Fibroblast of lung (primary cell): ENCODE measurements at regions not wholly inside any gene's neighbourhood (a gene's known extent, or its start where the extent isn't known, plus 50 kb on each side); places are given as distances from the start of the nearest gene placed in this dataset.

ENCODE experiments used
- DNase-seq, 2 donors: peaks; one replicate each; pipeline versions ENCODE4 v3.0.0 to v3.0.0-alpha.2; 2010; ENCODE audit warnings: low read depth in 2 of 2
- H2AFZ ChIP-seq: 2 replicates; pipeline ENCODE4 v1.5.1; 2012; ENCODE audit warnings: low read length, control low read depth, inconsistent platforms
- H3K27ac ChIP-seq: 2 replicates; pipeline ENCODE4 v1.5.1; 2011; ENCODE audit warnings: low read length, control low read depth; ENCODE audit not compliant: insufficient read depth
- H3K27me3 ChIP-seq: 2 replicates; pipeline ENCODE4 v1.5.1; 2011; ENCODE audit warnings: mild to moderate bottlenecking, low read length; ENCODE audit not compliant: control insufficient read depth, insufficient read depth
- H3K36me3 ChIP-seq: 2 replicates; pipeline ENCODE4 v1.5.1; 2011; ENCODE audit warnings: low read length; ENCODE audit not compliant: control insufficient read depth, insufficient read depth
- H3K4me1 ChIP-seq: 2 replicates; pipeline ENCODE4 v1.5.1; 2011; ENCODE audit warnings: low read length; ENCODE audit not compliant: control insufficient read depth, insufficient read depth; ENCODE audit errors: extremely low read depth
- H3K4me2 ChIP-seq: 2 replicates; pipeline ENCODE4 v1.5.1; 2011; ENCODE audit warnings: low read length, control low read depth; ENCODE audit not compliant: insufficient read depth; ENCODE audit errors: extremely low read depth
- H3K4me3 ChIP-seq, 4 experiments: fragments of 200-600 bp in 1 of 4; sonication (generic) in 1 of 4; replicated peaks in 1 of 4; 2 replicates each; pipeline ENCODE4 v1.5.1; 2011 to 2016; ENCODE audit warnings: low read length in 4 of 4, low read depth in 3 of 4, mild to moderate bottlenecking in 3 of 4, control low read depth in 2 of 4, inconsistent platforms in 1 of 4, mixed read lengths in 1 of 4; ENCODE audit not compliant: insufficient read depth in 1 of 4; ENCODE audit errors: control extremely low read depth in 1 of 4
- H3K79me2 ChIP-seq: 2 replicates; pipeline ENCODE4 v1.5.1; 2012; ENCODE audit warnings: mild to moderate bottlenecking, low read length, inconsistent platforms; ENCODE audit not compliant: control insufficient read depth, insufficient read depth
- H3K9ac ChIP-seq: 2 replicates; pipeline ENCODE4 v1.5.1; 2011; ENCODE audit warnings: mild to moderate bottlenecking, low read length, control low read depth; ENCODE audit not compliant: insufficient read depth
- H3K9me3 ChIP-seq: 2 replicates; pipeline ENCODE4 v1.5.1; 2012; ENCODE audit warnings: low read depth, low read length; ENCODE audit not compliant: control insufficient read depth, insufficient read depth
- H4K20me1 ChIP-seq: 2 replicates; pipeline ENCODE4 v1.5.1; 2011; ENCODE audit warnings: low read length; ENCODE audit not compliant: control insufficient read depth, insufficient read depth; ENCODE audit errors: extremely low read depth
- EZH2 ChIP-seq: IDR thresholded peaks from 2 replicates; pipeline ENCODE4 v1.5.1; 2012; ENCODE audit warnings: low read length, control low read depth, mild to moderate bottlenecking; ENCODE audit errors: missing control alignments
- TF ChIP-seq, protein P1 (sequence below), 2 donors: IDR thresholded peaks in 1 of 2; conservative IDR thresholded peaks in 1 of 2; 1 replicate in 1 of 2; 2 replicates in 1 of 2; pipeline ENCODE4 v1.5.1; 2011 to 2012; ENCODE audit warnings: low read length in 2 of 2, control low read depth in 1 of 2, inconsistent platforms in 1 of 2, low read depth in 1 of 2, mild to moderate bottlenecking in 1 of 2

DNA sequence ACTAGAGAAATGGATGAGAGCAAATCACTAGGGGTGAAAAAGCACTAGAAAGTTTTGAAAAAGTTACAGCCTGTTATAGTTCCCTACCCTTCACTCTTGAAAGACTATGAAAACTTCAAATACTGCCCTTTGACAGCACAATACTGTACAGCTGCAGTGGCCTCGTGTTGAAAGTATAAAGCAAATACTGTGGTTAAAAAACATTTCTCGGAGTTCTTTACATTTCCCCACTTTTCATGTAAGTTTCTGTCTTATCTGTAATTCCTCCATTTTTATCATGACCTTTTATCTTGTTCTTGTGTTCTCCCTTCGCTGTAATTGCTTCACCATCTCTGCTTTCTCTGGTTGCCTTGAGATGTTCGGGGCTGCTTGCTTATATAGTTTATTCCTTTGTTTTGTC is 423.8 kb upstream of the CFAP20DC start:
- Histone ChIP-seq H2AFZ (no peak overlapping the region), H3K4me1 (no peaks in the 10 kb centered on the region), H3K79me2 (no peaks in the 10 kb centered on the region), H3K27me3 (no peaks in the 10 kb centered on the region), H4K20me1 (no peaks in the 10 kb centered on the region), H3K4me2 (no peak overlapping the region), H3K9me3 (no peaks in the 10 kb centered on the region), H3K27ac (no peak overlapping the region), H3K4me3 (no peak overlapping the region), H3K9ac (no peak overlapping the region), H3K36me3 (no peaks in the 10 kb centered on the region)
- no peak for DNase-seq
- TF ChIP-seq, protein P1, sequence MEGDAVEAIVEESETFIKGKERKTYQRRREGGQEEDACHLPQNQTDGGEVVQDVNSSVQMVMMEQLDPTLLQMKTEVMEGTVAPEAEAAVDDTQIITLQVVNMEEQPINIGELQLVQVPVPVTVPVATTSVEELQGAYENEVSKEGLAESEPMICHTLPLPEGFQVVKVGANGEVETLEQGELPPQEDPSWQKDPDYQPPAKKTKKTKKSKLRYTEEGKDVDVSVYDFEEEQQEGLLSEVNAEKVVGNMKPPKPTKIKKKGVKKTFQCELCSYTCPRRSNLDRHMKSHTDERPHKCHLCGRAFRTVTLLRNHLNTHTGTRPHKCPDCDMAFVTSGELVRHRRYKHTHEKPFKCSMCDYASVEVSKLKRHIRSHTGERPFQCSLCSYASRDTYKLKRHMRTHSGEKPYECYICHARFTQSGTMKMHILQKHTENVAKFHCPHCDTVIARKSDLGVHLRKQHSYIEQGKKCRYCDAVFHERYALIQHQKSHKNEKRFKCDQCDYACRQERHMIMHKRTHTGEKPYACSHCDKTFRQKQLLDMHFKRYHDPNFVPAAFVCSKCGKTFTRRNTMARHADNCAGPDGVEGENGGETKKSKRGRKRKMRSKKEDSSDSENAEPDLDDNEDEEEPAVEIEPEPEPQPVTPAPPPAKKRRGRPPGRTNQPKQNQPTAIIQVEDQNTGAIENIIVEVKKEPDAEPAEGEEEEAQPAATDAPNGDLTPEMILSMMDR (conservative IDR thresholded peaks at IDR 0.05 in 1 of 2, IDR thresholded peaks at IDR 0.05 in 1 of 2; ENCODE audit: low read depth in 1 of 2, low read length in 2 of 2): no peak
- TF ChIP-seq EZH2: no peak

GRCh38 chr3:59472541-59472940 is 422.7 kb upstream of the CFAP20DC start:
- no peak for TF ChIP-seq EZH2
- TF ChIP-seq, protein P1 (conservative IDR thresholded peaks at IDR 0.05 in 1 of 2, IDR thresholded peaks at IDR 0.05 in 1 of 2; ENCODE audit: low read depth in 1 of 2, low read length in 2 of 2): no peak
- H3K36me3 ChIP-seq: no peaks in the 10 kb centered on the region
- no peak overlapping the region for H3K4me2 ChIP-seq
- no peaks in the 10 kb centered on the region for H3K9me3 ChIP-seq
- no peak overlapping the region for H3K4me3 ChIP-seq
- H3K27ac ChIP-seq: no peak overlapping the region
- H3K4me1 ChIP-seq: no peaks in the 10 kb centered on the region
- no peaks in the 10 kb centered on the region for H4K20me1 ChIP-seq
- H3K79me2 ChIP-seq: no peaks in the 10 kb centered on the region
- no peak overlapping the region for H3K9ac ChIP-seq
- no peaks in the 10 kb centered on the region for H3K27me3 ChIP-seq
- no peak overlapping the region for H2AFZ ChIP-seq
- peak in 1 of 2 donors; percentile 43 for DNase-seq

DNA sequence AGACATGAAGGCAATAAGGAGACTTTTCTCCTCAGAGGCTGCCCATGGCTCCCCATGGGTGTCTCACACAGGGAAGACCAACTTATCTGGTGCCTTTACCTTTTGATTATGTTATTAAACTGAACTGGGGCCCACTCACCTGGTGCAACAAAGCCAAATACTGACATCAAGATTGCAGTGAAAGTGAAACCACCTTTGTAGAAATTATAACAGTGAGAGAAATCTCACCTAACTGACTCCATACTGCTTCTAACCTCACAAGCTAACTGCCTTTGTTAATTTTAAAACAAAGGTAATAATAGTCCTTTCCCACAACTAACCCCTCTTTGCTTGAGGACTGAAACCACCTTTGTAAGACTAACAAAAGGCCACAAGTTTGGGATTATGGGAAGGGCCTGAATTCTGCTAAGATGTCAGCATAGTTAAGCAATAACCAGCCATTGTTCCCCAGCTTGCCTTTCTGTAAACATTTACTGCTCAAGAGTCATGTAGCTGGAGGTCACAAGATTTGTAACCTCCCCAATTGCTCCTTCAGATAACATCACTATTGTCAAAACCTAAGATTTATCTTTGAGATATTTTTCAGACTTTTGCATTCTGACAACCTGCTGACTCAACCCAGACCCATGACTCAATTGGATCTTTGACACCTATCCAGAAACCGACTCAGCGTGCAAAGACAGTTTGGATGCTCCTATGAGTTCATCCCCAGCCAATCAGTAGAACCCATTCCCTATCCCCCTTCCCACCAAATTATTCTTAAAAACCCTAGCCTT is 420.3 kb upstream of the CFAP20DC start:
- TF ChIP-seq EZH2: no peak
- TF ChIP-seq, protein P1 (conservative IDR thresholded peaks at IDR 0.05 in 1 of 2, IDR thresholded peaks at IDR 0.05 in 1 of 2; ENCODE audit: low read depth in 1 of 2, low read length in 2 of 2): no peak
- no peaks in the 10 kb centered on the region for H3K36me3 ChIP-seq
- no peaks in the 10 kb centered on the region for H3K79me2 ChIP-seq
- no peaks in the 10 kb centered on the region for H3K27me3 ChIP-seq
- H3K9ac ChIP-seq: no peak overlapping the region
- no peak overlapping the region for H3K27ac ChIP-seq
- no peak overlapping the region for H3K4me2 ChIP-seq
- no peak overlapping the region for H3K4me3 ChIP-seq
- no peaks in the 10 kb centered on the region for H3K4me1 ChIP-seq
- no peaks in the 10 kb centered on the region for H3K9me3 ChIP-seq
- H2AFZ ChIP-seq: no peak overlapping the region
- H4K20me1 ChIP-seq: no peaks in the 10 kb centered on the region
- DNase-seq: peak; percentile 7 to 82
